OCI-LY7 (cell line): ENCODE measurements at regions not wholly inside any gene's neighbourhood (a gene's known extent, or its start where the extent isn't known, plus 50 kb on each side); places are given as distances from the start of the nearest gene placed in this dataset.

Source experiments
- BruUV-seq: library from RNA; stranded (reverse); fragments of 400-500 nt; replicated peaks from 2 replicates; lab custom pipeline; 2021; lab: Mats Ljungman, UMichigan
- CTCF ChIA-PET: fragments of 300-600 bp; sonication (Branson Sonifier 250); formaldehyde crosslinking; loops from one replicate; lab custom pipeline; 2022; ENCODE audit warnings: antibody characterized with exemption; ENCODE audit not compliant: unreplicated experiment; lab: Charles Lee
- POLR2A ChIA-PET: fragments of 300-600 bp; sonication (Branson Sonifier 250); formaldehyde crosslinking; loops from one replicate; lab custom pipeline; 2022; ENCODE audit warnings: antibody characterized with exemption; lab: Charles Lee
- DNase-seq: peaks from one replicate; pipeline ENCODE4 v3.0.0-alpha.2; 2015; ENCODE audit warnings: low spot score
- H2AFZ ChIP-seq: fragments of 200-600 bp; sonication (generic), shearing (Covaris generic); 2 replicates; pipeline ENCODE4 v1.6.1; 2014; ENCODE audit warnings: mild to moderate bottlenecking, antibody characterized with exemption, low read length, moderate library complexity
- H3K27ac ChIP-seq: fragments of 200-600 bp; sonication (generic); 2 replicates; pipeline ENCODE4 v1.5.1; 2014; ENCODE audit warnings: mixed run types, low read depth, mild to moderate bottlenecking, moderate library complexity, low read length, inconsistent platforms; ENCODE audit not compliant: poor library complexity, severe bottlenecking
- H3K36me3 ChIP-seq: fragments of 200-600 bp; sonication (generic); 2 replicates; pipeline ENCODE4 v1.6.1; 2014; ENCODE audit warnings: mild to moderate bottlenecking, antibody characterized with exemption, low read length, moderate library complexity, mixed read lengths; ENCODE audit not compliant: insufficient read depth
- H3K4me1 ChIP-seq: fragments of 200-600 bp; sonication (generic); 2 replicates; pipeline ENCODE4 v1.5.1; 2014; ENCODE audit warnings: mild to moderate bottlenecking, low read length; ENCODE audit not compliant: insufficient read depth, poor library complexity, severe bottlenecking
- H3K4me2 ChIP-seq: fragments of 200-600 bp; sonication (generic); 2 replicates; pipeline ENCODE4 v1.6.1; 2014; ENCODE audit warnings: mild to moderate bottlenecking, low read length
- H3K4me3 ChIP-seq: fragments of 200-600 bp; sonication (generic); 2 replicates; pipeline ENCODE4 v1.5.1; 2014; ENCODE audit warnings: mild to moderate bottlenecking, low read depth, low read length; ENCODE audit not compliant: poor library complexity, severe bottlenecking
- H3K79me2 ChIP-seq: fragments of 200-600 bp; sonication (generic); 2 replicates; pipeline ENCODE4 v1.6.1; 2016; ENCODE audit warnings: low read depth, mild to moderate bottlenecking, low read length, moderate library complexity, mixed read lengths; ENCODE audit not compliant: insufficient read depth
- H3K9me2 ChIP-seq: fragments of 200-600 bp; sonication (generic); 2 replicates; pipeline ENCODE4 v1.6.1; 2016; ENCODE audit warnings: mild to moderate bottlenecking, low read length, mixed read lengths; ENCODE audit not compliant: insufficient read depth
- H3K9me3 ChIP-seq: fragments of 200-600 bp; sonication (generic); 2 replicates; pipeline ENCODE4 v1.6.1; 2014; ENCODE audit warnings: mild to moderate bottlenecking, mixed run types, low read length, mixed read lengths
- H4K20me1 ChIP-seq: fragments of 200-600 bp; sonication (generic); 2 replicates; pipeline ENCODE4 v1.6.1; 2014; ENCODE audit warnings: mild to moderate bottlenecking, antibody characterized with exemption, low read length, moderate library complexity, mixed read lengths; ENCODE audit not compliant: insufficient read depth
- EZH2phosphoT487 ChIP-seq: fragments of 200-600 bp; sonication (generic); IDR thresholded peaks from 2 replicates; pipeline ENCODE4 v1.6.1; 2018; ENCODE audit warnings: low read depth, borderline replicate concordance, mild to moderate bottlenecking, mixed run types, antibody characterized with exemption, low read length, moderate library complexity, mixed read lengths
- intact Hi-C: fragments of 100-400 bp; cut with micrococcal nuclease; formaldehyde crosslinking; loops from one replicate; pipeline ENCODE4 v1.10.0; 2022; ENCODE audit not compliant: unreplicated experiment
- TF ChIP-seq, protein P1 (sequence below): fragments of 200-600 bp; sonication (generic); conservative IDR thresholded peaks from 2 replicates; pipeline ENCODE4 v1.5.1; 2014; ENCODE audit warnings: mild to moderate bottlenecking, antibody characterized with exemption, low read length, moderate library complexity, mixed read lengths

GRCh38 chr21:25381936-25382452 is 225.3 kb downstream of the MRPL39 start:
- no peak for TF ChIP-seq EZH2phosphoT487
- TF ChIP-seq, protein P1, sequence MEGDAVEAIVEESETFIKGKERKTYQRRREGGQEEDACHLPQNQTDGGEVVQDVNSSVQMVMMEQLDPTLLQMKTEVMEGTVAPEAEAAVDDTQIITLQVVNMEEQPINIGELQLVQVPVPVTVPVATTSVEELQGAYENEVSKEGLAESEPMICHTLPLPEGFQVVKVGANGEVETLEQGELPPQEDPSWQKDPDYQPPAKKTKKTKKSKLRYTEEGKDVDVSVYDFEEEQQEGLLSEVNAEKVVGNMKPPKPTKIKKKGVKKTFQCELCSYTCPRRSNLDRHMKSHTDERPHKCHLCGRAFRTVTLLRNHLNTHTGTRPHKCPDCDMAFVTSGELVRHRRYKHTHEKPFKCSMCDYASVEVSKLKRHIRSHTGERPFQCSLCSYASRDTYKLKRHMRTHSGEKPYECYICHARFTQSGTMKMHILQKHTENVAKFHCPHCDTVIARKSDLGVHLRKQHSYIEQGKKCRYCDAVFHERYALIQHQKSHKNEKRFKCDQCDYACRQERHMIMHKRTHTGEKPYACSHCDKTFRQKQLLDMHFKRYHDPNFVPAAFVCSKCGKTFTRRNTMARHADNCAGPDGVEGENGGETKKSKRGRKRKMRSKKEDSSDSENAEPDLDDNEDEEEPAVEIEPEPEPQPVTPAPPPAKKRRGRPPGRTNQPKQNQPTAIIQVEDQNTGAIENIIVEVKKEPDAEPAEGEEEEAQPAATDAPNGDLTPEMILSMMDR, result no peak
- POLR2A ChIA-PET, result no interaction called here
- no peak overlapping the region for H3K4me3 ChIP-seq
- no TSS peak for BruUV-seq
- no peaks in the 10 kb centered on the region for H3K9me3 ChIP-seq
- H3K79me2 ChIP-seq, result no peaks in the 10 kb centered on the region
- H4K20me1 ChIP-seq, result no peaks in the 10 kb centered on the region
- no peaks in the 10 kb centered on the region for H3K36me3 ChIP-seq
- no peak overlapping the region for H3K4me2 ChIP-seq
- H3K27ac ChIP-seq, result no peak overlapping the region
- intact Hi-C loops, result loop anchor here (10.0 kb wide), 1 partner anchor 1527 kb away; no protein-coding TSS in a partner anchor
- H3K9me2 ChIP-seq, result no peaks in the 10 kb centered on the region
- no peak for DNase-seq
- H3K4me1 ChIP-seq, result no peaks in the 10 kb centered on the region
- CTCF ChIA-PET, result no interaction called here
- no peak overlapping the region for H2AFZ ChIP-seq

DNA sequence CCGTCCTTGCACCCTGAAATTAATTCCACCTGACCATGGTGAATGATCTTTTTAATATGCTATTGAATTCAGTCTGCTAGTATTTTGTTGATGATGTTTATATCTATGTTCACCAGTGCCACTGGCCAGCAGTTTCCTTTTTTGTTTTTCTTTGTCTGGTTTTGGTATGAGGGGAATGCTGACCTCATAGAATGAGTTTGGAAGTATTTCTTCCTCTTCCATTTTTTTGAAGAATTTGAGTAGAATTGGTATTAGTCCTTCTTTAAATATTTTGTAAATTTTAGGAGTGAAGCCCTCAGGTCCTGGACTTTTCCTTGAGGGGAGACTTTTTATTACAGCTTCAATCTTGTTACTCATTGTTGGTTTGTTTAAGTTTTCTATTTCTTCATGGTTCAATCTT is 231.6 kb downstream of the MRPL39 start:
- H3K4me3 ChIP-seq, result no peak overlapping the region
- H3K36me3 ChIP-seq, result no peaks in the 10 kb centered on the region
- TF ChIP-seq EZH2phosphoT487, result no peak
- H4K20me1 ChIP-seq, result no peaks in the 10 kb centered on the region
- H3K4me1 ChIP-seq, result no peaks in the 10 kb centered on the region
- no peaks in the 10 kb centered on the region for H3K9me3 ChIP-seq
- CTCF ChIA-PET, result no interaction called here
- POLR2A ChIA-PET, result no interaction called here
- no peak overlapping the region for H3K4me2 ChIP-seq
- H3K27ac ChIP-seq, result no peak overlapping the region
- DNase-seq, result no peak
- H3K79me2 ChIP-seq, result no peaks in the 10 kb centered on the region
- H2AFZ ChIP-seq, result no peak overlapping the region
- intact Hi-C loops, result no loop called here
- no TSS peak for BruUV-seq
- no peaks in the 10 kb centered on the region for H3K9me2 ChIP-seq

- BruUV-seq, result no TSS peak
- intact Hi-C loops, result no loop called here
- CTCF ChIA-PET, result no interaction called here
These were observed 233.9 kb downstream of the MRPL39 start for GRCh38 chr21:25373126-25374082.

More at GRCh38 chr21:25373126-25374082, 233.9 kb downstream of the MRPL39 start:
- Histone ChIP-seq H3K4me1 (no peaks in the 10 kb centered on the region), H3K4me3 (no peak overlapping the region), H3K36me3 (no peaks in the 10 kb centered on the region), H3K9me2 (no peaks in the 10 kb centered on the region), H3K79me2 (no peaks in the 10 kb centered on the region), H3K9me3 (no peaks in the 10 kb centered on the region), H3K27ac (no peak overlapping the region), H4K20me1 (no peaks in the 10 kb centered on the region), H3K4me2 (no peak overlapping the region), H2AFZ (no peak overlapping the region)
- no peak for DNase-seq
- no peak for TF ChIP-seq EZH2phosphoT487
- TF ChIP-seq, protein P1, result no peak
- POLR2A ChIA-PET, result no interaction called here
